Ascending aorta (tissue), 2 donors: ENCODE measurements at regions not wholly inside any gene's neighbourhood (a gene's known extent, or its start where the extent isn't known, plus 50 kb on each side); places are given as distances from the start of the nearest gene placed in this dataset.

Source experiments
- DNase-seq, 2 donors: peaks; one replicate each; pipeline ENCODE4 v3.0.0-alpha.2; 2019; ENCODE audit warnings: low spot score in 2 of 2
- H3K27ac ChIP-seq, 2 donors: fragments of 200-600 bp; sonication (generic); one replicate each; pipeline ENCODE4 v1.5.1; 2016 to 2017; ENCODE audit warnings: mild to moderate bottlenecking in 1 of 2
- H3K27me3 ChIP-seq: fragments of 200-600 bp; sonication (generic); one replicate; pipeline ENCODE4 v1.5.1; 2017
- H3K36me3 ChIP-seq, 2 donors: fragments of 200-600 bp; sonication (generic); one replicate each; pipeline ENCODE4 v1.5.1; 2016
- H3K4me1 ChIP-seq, 2 donors: fragments of 200-600 bp; sonication (generic); one replicate each; pipeline ENCODE4 v1.5.1; 2016 to 2017; ENCODE audit warnings: mild to moderate bottlenecking in 1 of 2
- H3K4me3 ChIP-seq, 2 donors: fragments of 200-600 bp; sonication (generic); one replicate each; pipeline ENCODE4 v1.5.1; 2016 to 2017; ENCODE audit warnings: mild to moderate bottlenecking in 1 of 2
- H3K9me3 ChIP-seq, 2 donors: fragments of 200-600 bp; sonication (generic); one replicate each; pipeline ENCODE4 v1.5.1; 2016
- intact Hi-C: fragments of 100-400 bp; cut with DNase I; formaldehyde crosslinking; loops from one replicate; pipeline ENCODE4 v1.15.1; 2023
- TF ChIP-seq, protein P1 (sequence below), 3 experiments: fragments of 200-600 bp in 2 of 3; fragments of 450-650 bp in 1 of 3; sonication (generic) in 2 of 3; IDR thresholded peaks; one replicate each; pipeline ENCODE4 v1.5.1; 2016 to 2019; ENCODE audit warnings: antibody characterized with exemption in 3 of 3, mild to moderate bottlenecking in 1 of 3, moderate library complexity in 1 of 3

- Histone ChIP-seq H3K4me1 (no peaks in the 10 kb centered on the region), H3K9me3 (no peaks in the 10 kb centered on the region), H3K36me3 (no peaks in the 10 kb centered on the region), H3K27ac (no peak overlapping the region), H3K27me3 (no peaks in the 10 kb centered on the region), H3K4me3 (no peak overlapping the region)
- intact Hi-C loops = no loop called here
- no peak for DNase-seq
- TF ChIP-seq, protein P1, sequence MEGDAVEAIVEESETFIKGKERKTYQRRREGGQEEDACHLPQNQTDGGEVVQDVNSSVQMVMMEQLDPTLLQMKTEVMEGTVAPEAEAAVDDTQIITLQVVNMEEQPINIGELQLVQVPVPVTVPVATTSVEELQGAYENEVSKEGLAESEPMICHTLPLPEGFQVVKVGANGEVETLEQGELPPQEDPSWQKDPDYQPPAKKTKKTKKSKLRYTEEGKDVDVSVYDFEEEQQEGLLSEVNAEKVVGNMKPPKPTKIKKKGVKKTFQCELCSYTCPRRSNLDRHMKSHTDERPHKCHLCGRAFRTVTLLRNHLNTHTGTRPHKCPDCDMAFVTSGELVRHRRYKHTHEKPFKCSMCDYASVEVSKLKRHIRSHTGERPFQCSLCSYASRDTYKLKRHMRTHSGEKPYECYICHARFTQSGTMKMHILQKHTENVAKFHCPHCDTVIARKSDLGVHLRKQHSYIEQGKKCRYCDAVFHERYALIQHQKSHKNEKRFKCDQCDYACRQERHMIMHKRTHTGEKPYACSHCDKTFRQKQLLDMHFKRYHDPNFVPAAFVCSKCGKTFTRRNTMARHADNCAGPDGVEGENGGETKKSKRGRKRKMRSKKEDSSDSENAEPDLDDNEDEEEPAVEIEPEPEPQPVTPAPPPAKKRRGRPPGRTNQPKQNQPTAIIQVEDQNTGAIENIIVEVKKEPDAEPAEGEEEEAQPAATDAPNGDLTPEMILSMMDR (IDR thresholded peaks at IDR 0.05) = no peak
Observed at GRCh38 chr16:26344976-26345375, 653.2 kb downstream of the HS3ST4 start.

DNA sequence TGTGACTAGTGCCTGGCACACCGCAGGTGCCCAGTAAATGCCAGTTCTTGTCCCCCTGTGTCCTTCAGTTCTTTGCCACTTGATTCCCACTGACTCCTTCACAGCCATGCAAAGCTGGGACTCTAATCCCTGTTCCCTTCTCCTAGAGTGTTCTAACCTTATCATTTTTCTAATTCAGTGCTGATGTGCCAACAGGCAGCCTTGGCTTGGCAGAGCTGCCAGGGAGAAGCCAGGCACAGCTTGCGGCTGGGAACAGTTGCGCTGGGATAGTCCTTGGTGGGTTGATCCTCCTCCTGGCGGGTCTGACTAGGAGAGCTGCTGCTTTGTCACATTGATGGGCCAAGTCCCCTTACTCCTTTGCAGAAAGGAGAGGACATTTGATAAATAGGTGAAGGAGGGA, 654.2 kb downstream of the HS3ST4 start:
- Histone ChIP-seq H3K9me3 (no peaks in the 10 kb centered on the region), H3K36me3 (no peaks in the 10 kb centered on the region), H3K27me3 (no peaks in the 10 kb centered on the region), H3K4me3 (no peak overlapping the region), H3K4me1 (no peaks in the 10 kb centered on the region), H3K27ac (no peak overlapping the region)
- intact Hi-C loops = no loop called here
- TF ChIP-seq, protein P1 (IDR thresholded peaks at IDR 0.05) = no peak
- no peak for DNase-seq

- H3K9me3 ChIP-seq = no peaks in the 10 kb centered on the region
- no peaks in the 10 kb centered on the region for H3K36me3 ChIP-seq
- H3K27me3 ChIP-seq = no peaks in the 10 kb centered on the region
- intact Hi-C loops = no loop called here
- H3K4me3 ChIP-seq = no peak overlapping the region
- no peak for DNase-seq
- H3K4me1 ChIP-seq = no peaks in the 10 kb centered on the region
- no peak overlapping the region for H3K27ac ChIP-seq
- TF ChIP-seq, protein P1 (IDR thresholded peaks at IDR 0.05) = no peak
Observed at GRCh38 chr16:26348095-26348494, 656.3 kb downstream of the HS3ST4 start.

DNA sequence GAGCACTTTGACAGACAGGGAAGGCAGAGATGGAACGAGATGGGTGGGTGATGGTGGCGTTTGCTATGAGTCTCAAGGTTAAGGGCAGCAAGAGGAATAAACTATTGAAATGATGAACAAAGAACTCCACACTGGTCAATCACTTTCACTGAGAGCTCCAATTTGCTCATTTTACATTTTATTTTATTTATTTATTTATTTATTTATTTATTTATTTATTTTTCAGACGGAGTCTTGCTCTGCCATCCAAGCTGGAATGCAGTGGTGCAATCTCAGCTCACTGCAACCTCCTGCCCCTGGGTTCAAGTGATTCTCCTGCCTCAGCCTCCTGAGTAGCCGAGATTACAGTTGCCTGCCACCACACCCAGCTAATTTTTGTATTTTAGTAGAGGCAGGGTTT, 669.1 kb downstream of the HS3ST4 start:
- H3K36me3 ChIP-seq = no peaks in the 10 kb centered on the region
- no peaks in the 10 kb centered on the region for H3K4me1 ChIP-seq
- TF ChIP-seq, protein P1 (IDR thresholded peaks at IDR 0.05) = no peak
- H3K27ac ChIP-seq = no peak overlapping the region
- peaks cover 0 to 2% of the 10 kb centered on the region in 2 donors for H3K9me3 ChIP-seq
- no peaks in the 10 kb centered on the region for H3K27me3 ChIP-seq
- intact Hi-C loops = no loop called here
- no peak overlapping the region for H3K4me3 ChIP-seq
- DNase-seq = no peak

DNA sequence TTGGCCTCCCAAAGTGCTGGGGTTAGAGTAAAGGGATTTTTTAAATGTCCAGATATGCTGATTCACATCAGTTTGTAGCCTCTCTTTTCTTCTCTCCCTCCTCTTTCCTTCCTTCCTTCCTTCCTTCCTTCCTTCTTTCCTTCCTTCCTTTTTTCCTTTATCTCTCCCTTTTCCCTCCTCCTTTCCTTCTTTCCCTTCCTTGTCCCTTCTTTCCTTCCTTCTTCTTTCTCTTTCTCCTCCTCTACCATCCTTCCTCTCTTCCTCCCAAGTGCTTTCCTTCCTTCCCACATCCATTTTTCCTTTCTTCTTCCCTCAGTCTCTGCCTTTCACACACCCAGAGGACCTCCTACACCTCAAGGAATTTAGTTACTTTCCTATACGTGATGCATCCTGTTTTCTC, 671.8 kb downstream of the HS3ST4 start:
- Histone ChIP-seq H3K36me3 (no peaks in the 10 kb centered on the region), H3K27me3 (no peaks in the 10 kb centered on the region), H3K9me3 (no peaks in the 10 kb centered on the region), H3K4me3 (no peak overlapping the region), H3K27ac (no peak overlapping the region), H3K4me1 (no peaks in the 10 kb centered on the region)
- intact Hi-C loops = no loop called here
- TF ChIP-seq, protein P1 (IDR thresholded peaks at IDR 0.05) = no peak
- DNase-seq = no peak
